SJSA1 (cell line): ENCODE measurements at regions not wholly inside any gene's neighbourhood (a gene's known extent, or its start where the extent isn't known, plus 50 kb on each side); places are given as distances from the start of the nearest gene placed in this dataset.
"Not testable (repeated sequence)": the region's sequence is repeated elsewhere in the genome, so short reads cannot be mapped to it uniquely, and the experiment has no call there.

Experiments used
- DNase-seq, 2 experiments: peaks; one replicate each; pipeline ENCODE4 v3.0.0-alpha.2; 2015 to 2020; ENCODE audit warnings: low spot score in 2 of 2, low read depth in 1 of 2
- H3K27ac ChIP-seq: fragments of 250-450 bp; sonication (Bioruptor Pico); 2 replicates; pipeline ENCODE4 v1.5.1; 2020; ENCODE audit warnings: mild to moderate bottlenecking, moderate library complexity
- H3K27me3 ChIP-seq: fragments of 250-450 bp; sonication (Bioruptor Pico); replicated peaks from 2 replicates; pipeline ENCODE4 v1.5.1; 2020; ENCODE audit warnings: mild to moderate bottlenecking, moderate library complexity
- H3K36me3 ChIP-seq: fragments of 250-450 bp; sonication (Bioruptor Pico); 2 replicates; pipeline ENCODE4 v1.5.1; 2020; ENCODE audit warnings: mild to moderate bottlenecking
- H3K4me1 ChIP-seq: fragments of 250-450 bp; sonication (Bioruptor Pico); replicated peaks from 2 replicates; pipeline ENCODE4 v1.6.1; 2021; ENCODE audit warnings: mild to moderate bottlenecking
- H3K4me3 ChIP-seq: fragments of 250-450 bp; sonication (Bioruptor Pico); 2 replicates; pipeline ENCODE4 v1.5.1; 2020; ENCODE audit warnings: mild to moderate bottlenecking
- H3K9me3 ChIP-seq: fragments of 250-450 bp; sonication (Bioruptor Pico); replicated peaks from 2 replicates; pipeline ENCODE4 v1.5.1; 2020; ENCODE audit warnings: mild to moderate bottlenecking

DNA sequence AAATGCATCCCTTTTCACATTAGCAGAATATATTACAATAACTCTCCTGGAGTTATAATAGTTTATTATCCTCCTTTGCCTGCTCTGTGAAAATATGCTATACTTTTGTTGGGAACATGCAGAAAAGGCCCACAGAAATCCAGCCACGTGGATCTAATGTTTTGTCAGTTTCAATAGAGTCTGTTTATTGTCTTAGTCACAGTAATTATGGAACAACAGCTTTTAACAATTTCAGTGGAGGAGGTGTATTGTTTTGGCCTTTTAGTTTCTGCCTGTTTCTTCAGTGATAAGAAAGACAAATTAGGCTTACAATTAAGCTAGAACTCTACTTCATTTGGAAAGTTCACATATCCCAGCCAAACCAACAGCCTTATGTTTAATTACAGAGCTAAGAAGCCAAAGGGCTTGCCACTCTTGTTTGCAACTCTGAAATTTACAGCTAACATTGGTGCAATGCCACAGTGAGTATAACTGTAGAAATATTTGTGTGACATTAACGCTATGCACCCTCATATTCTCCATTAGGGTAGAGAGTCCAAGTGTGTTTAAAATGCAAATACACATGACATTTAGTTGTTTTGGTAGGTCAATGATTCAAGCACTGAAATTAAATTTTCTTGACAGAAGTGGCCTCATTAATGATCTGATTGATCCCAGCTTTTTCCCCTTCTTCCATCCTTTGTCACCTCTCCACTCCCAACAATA is 175.8 kb downstream of the USP46 start:
- Histone ChIP-seq H3K9me3 (no peaks in the 10 kb centered on the region), H3K4me1 (no peaks in the 10 kb centered on the region), H3K36me3 (no peaks in the 10 kb centered on the region), H3K4me3 (no peak overlapping the region), H3K27ac (no peak overlapping the region), H3K27me3 (no peaks in the 10 kb centered on the region; the same call in 1 of the 2 replicates)
- DNase-seq: no peak

DNA sequence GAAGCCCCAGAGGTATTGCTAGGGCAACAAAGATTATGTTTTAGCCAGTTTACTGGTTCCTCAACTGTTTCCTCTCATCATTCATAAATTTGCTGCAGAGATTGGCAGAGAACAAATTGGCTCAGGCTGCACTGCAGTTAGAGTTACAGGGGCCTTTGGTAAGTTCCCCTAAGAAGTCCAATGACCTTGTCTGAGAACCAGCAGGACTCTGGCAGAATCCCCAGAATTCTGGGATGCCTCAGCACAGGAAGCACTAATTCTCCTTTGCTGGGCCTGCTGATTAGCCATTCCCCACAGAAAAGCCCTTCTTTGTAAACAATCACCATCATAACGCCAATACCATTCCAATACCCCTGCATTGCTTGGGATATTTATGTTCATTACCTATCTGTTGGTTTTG is 151.3 kb downstream of the USP46 start:
- Histone ChIP-seq H3K27ac (no peak overlapping the region), H3K4me3 (no peak overlapping the region), H3K9me3 (no peaks in the 10 kb centered on the region), H3K27me3 (0 out of 2 replicates have a peak, but pooled peaks cover 3% of the 10 kb centered on the region), H3K36me3 (no peaks in the 10 kb centered on the region), H3K4me1 (no peaks in the 10 kb centered on the region)
- DNase-seq: no peak

DNA sequence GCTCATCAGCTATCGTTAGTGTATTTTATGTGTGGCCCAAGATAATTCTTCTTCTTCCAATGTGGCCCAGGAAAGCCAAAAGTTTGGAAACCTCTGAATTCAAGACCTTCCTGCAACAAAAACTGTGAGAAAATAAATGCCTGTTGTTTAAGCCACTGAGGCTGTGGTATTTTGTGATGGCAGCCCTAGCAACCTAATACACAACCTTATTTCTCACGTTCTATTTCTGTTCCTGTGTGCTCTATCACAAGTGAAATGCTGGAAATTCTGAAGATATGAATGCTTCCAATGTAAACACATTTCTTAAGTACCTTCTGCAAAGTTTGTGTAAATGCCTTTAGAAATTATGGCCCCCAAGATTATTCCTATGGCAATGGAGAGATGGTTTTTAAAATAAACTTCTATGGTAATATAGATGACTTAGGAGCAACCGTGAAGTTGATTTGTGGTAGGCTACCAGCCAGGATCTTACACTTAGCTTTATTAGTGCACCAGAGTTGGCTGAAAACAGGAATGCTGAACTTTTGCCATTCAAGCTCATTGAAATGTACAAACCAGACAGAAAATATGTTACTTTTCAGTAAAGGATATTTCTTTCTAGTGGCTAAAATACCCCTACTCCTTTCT is 148.0 kb downstream of the USP46 start:
- H3K4me3 ChIP-seq: no peak overlapping the region
- no peaks in the 10 kb centered on the region for H3K9me3 ChIP-seq
- 0 out of 2 replicates have a peak, but pooled peaks cover 3% of the 10 kb centered on the region for H3K27me3 ChIP-seq
- DNase-seq: no peak
- H3K36me3 ChIP-seq: no peaks in the 10 kb centered on the region
- no peak overlapping the region for H3K27ac ChIP-seq
- H3K4me1 ChIP-seq: no peaks in the 10 kb centered on the region

DNA sequence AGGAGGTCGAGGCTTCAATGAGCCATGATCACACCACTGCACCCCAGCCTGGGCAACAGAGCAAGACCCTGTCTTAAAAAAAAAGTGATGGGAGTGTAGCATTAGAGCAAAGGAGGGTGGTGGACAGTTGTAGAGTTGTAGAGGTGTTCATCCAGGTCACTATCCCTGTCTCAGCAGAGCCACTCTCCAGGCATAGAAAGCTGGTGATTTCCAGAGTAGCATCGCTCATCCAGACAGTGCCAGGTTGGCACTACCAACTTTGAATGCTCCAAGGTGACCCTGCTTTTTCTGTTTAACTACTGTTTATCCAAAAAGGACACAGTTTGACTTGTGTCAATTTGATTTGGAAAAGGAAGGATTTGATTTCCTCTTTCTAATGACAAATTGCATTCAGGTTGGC is 147.3 kb downstream of the USP46 start:
- H3K36me3 ChIP-seq: no peaks in the 10 kb centered on the region
- H3K4me3 ChIP-seq: no peak overlapping the region
- DNase-seq: no peak
- H3K27me3 ChIP-seq: 0 out of 2 replicates have a peak, but pooled peaks cover 3% of the 10 kb centered on the region
- no peaks in the 10 kb centered on the region for H3K9me3 ChIP-seq
- H3K4me1 ChIP-seq: no peaks in the 10 kb centered on the region
- H3K27ac ChIP-seq: no peak overlapping the region

DNA sequence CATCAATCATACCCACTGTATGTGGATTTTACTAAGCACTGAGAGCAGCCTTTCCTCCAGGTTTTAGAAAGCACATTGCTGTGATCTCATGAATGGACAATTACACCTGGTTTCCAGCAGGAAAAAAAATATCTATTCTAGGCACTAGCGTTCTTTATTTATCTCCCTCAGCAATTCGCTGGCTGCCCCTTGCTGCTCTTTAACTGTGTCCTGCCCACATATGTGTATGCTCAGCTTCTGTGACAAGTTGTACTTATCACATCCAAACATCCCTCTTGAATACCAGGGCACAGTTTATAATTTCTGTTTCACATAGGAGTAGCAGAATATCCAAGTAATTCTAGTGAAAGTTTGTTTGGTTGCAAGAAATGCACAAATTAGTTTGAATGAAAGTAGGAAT is 146.8 kb downstream of the USP46 start:
- no peak overlapping the region for H3K4me3 ChIP-seq
- H3K27ac ChIP-seq: no peak overlapping the region
- no peaks in the 10 kb centered on the region for H3K9me3 ChIP-seq
- H3K36me3 ChIP-seq: no peaks in the 10 kb centered on the region
- 0 out of 2 replicates have a peak, but pooled peaks cover 3% of the 10 kb centered on the region for H3K27me3 ChIP-seq
- no peak for DNase-seq
- no peaks in the 10 kb centered on the region for H3K4me1 ChIP-seq

DNA sequence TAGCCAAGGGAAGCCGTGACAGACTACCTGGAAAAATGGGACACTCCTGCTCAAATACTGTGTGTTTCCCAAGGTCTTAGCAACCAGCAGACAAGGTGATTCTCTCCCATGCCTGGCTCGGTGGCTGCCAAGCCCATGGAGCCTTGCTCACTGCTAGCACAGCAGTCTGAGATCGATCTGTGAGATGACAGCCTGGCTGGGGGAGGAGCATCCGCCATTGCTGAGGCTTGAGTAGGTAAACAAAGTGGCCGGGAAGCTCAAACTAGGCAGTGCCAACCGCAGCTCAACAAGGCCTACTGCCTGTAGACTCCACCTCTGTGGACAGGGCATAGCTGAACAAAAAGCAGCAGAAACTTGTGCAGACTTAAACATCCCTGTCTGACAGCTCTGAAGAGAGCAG is 137.0 kb downstream of the USP46 start:
- DNase-seq, H3K4me3 ChIP-seq, H3K4me1 ChIP-seq, H3K9me3 ChIP-seq, H3K27ac ChIP-seq, H3K27me3 ChIP-seq, H3K36me3 ChIP-seq: not testable (repeated sequence)

DNA sequence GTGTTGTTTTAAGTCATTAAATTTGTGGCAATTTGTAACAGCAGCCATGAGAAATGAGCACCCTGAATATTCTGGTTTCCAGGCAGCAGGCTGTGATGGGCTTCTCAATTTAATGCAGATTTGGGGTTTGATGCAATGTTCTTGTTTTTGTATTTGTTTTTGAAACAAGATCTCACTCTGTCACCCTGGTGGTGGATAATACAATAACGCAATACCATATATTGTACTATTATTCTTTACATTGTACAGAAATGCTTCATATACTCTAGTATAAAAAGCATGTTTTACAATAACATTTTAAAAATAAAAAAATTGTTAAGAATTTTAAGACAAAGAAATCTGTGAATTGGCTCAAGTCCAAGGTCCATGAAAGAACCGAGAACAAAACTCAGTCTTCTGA is 129.1 kb downstream of the USP46 start:
- no peak for DNase-seq
- Histone ChIP-seq H3K27ac (no peak overlapping the region), H3K36me3 (no peaks in the 10 kb centered on the region), H3K4me3 (no peak overlapping the region), H3K27me3 (no peaks in the 10 kb centered on the region; the same call in 1 of the 2 replicates), H3K9me3 (peaks cover 4% of the 10 kb centered on the region; the same call in 1 of the 2 replicates), H3K4me1 (no peaks in the 10 kb centered on the region)

DNA sequence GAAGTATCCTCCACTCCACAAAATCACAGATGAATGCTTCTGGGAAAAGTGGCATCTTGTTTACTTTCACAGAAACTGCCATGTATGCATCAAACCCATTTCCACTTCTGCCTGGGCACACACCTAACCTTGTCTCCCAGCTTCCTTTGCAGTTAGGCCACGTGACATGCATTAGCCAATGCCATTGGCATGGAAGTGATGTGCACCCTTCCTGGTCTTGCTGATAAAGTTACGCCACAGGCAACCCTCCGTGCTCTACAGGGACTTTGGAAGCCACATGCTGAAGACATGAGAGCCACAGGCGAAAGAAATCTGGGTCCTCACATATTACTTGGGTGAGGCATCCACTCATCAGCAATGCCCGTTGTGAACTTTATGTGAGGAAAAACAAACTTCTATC is 123.3 kb downstream of the USP46 start:
- DNase-seq: no peak
- Histone ChIP-seq H3K27me3 (no peaks in the 10 kb centered on the region; the same call in 1 of the 2 replicates), H3K9me3 (0 out of 2 replicates have a peak, but pooled peaks cover 4% of the 10 kb centered on the region), H3K27ac (no peak overlapping the region), H3K4me3 (no peak overlapping the region), H3K36me3 (no peaks in the 10 kb centered on the region), H3K4me1 (no peaks in the 10 kb centered on the region)
